WTC11 (cell line): ENCODE measurements at regions not wholly inside any gene's neighbourhood (a gene's known extent, or its start where the extent isn't known, plus 50 kb on each side); places are given as distances from the start of the nearest gene placed in this dataset.

Source experiments
- ATAC-seq: fragments of 200-7000 bp; cut with Tn5 transposase; 2 replicates; pipeline ENCODE4 v1.10.0; 2021; ENCODE audit warnings: mild to moderate bottlenecking, moderate library complexity
- CTCF ChIA-PET: fragments of 300-600 bp; sonication (Branson Sonifier 250); formaldehyde crosslinking; loops from one replicate; lab custom pipeline; 2021; ENCODE audit warnings: antibody characterized with exemption; lab: Charles Lee
- POLR2A ChIA-PET: fragments of 350-600 bp; sonication (Branson Sonifier 250); formaldehyde crosslinking; loops from one replicate; lab custom pipeline; 2021; ENCODE audit warnings: antibody characterized with exemption; lab: Charles Lee
- DNase-seq: peaks from one replicate; pipeline ENCODE4 v3.0.0; 2021; ENCODE audit warnings: low spot score
- H3K27ac Mint-ChIP-seq: 2 replicates; pipeline ENCODE4 v1.8.0; 2021; ENCODE audit warnings: mixed read lengths
- H3K27me3 Mint-ChIP-seq: 2 replicates; pipeline ENCODE4 v1.8.0; 2021; ENCODE audit warnings: low read depth, mild to moderate bottlenecking, moderate library complexity, mixed read lengths
- H3K36me3 Mint-ChIP-seq: 2 replicates; pipeline ENCODE4 v1.8.0; 2021; ENCODE audit warnings: mixed read lengths
- H3K4me1 Mint-ChIP-seq: 2 replicates; pipeline ENCODE4 v1.8.0; 2022; ENCODE audit warnings: mixed read lengths
- H3K4me3 Mint-ChIP-seq: 2 replicates; pipeline ENCODE4 v1.8.0; 2021; ENCODE audit warnings: mild to moderate bottlenecking, moderate library complexity, mixed read lengths
- H3K9me3 Mint-ChIP-seq: 2 replicates; pipeline ENCODE4 v1.8.0; 2021; ENCODE audit warnings: mixed read lengths
- AFF4 ChIP-seq: sonication (generic); formaldehyde crosslinking; IDR thresholded peaks from 2 replicates; pipeline ENCODE4 v1.8.1; 2023; ENCODE audit warnings: mild to moderate bottlenecking, missing genetic modification reagents, borderline replicate concordance
- ATF6 ChIP-seq: sonication (generic); formaldehyde crosslinking; IDR thresholded peaks from 2 replicates; pipeline ENCODE4 v1.8.1; 2023; ENCODE audit warnings: mild to moderate bottlenecking, missing genetic modification reagents
- CDX4 ChIP-seq: fragments of 250-450 bp; sonication (Bioruptor Pico); IDR thresholded peaks from 2 replicates; pipeline ENCODE4 v1.9.0; 2021; ENCODE audit warnings: moderate library complexity, mild to moderate bottlenecking, inconsistent platforms, borderline replicate concordance
- FOXJ3 ChIP-seq: sonication (generic); formaldehyde crosslinking; IDR thresholded peaks from 2 replicates; pipeline ENCODE4 v1.9.0; 2021; ENCODE audit warnings: missing genetic modification reagents, mild to moderate bottlenecking, borderline replicate concordance
- MAX ChIP-seq: sonication (generic); formaldehyde crosslinking; IDR thresholded peaks from 2 replicates; pipeline ENCODE4 v1.8.0; 2022; ENCODE audit warnings: mild to moderate bottlenecking, missing genetic modification reagents
- NFYB ChIP-seq: sonication (generic); formaldehyde crosslinking; conservative IDR thresholded peaks from 2 replicates; pipeline ENCODE4 v1.8.0; 2022; ENCODE audit warnings: low read depth, missing genetic modification reagents
- NR2C2 ChIP-seq: sonication (generic); formaldehyde crosslinking; IDR thresholded peaks from 2 replicates; pipeline ENCODE4 v1.8.0; 2022; ENCODE audit warnings: mild to moderate bottlenecking, missing genetic modification reagents
- NR3C1 ChIP-seq: sonication (generic); formaldehyde crosslinking; conservative IDR thresholded peaks from 2 replicates; pipeline ENCODE4 v1.8.1; 2023; ENCODE audit warnings: low read depth, mild to moderate bottlenecking, missing genetic modification reagents
- SMAD3 ChIP-seq: sonication (generic); formaldehyde crosslinking; IDR thresholded peaks from 2 replicates; pipeline ENCODE4 v1.8.0; 2022; ENCODE audit warnings: missing genetic modification reagents, mild to moderate bottlenecking, borderline replicate concordance
- SP1 ChIP-seq: sonication (generic); formaldehyde crosslinking; conservative IDR thresholded peaks from 2 replicates; pipeline ENCODE4 v1.8.1; 2022; ENCODE audit warnings: missing genetic modification reagents
- TEAD1 ChIP-seq: sonication (generic); formaldehyde crosslinking; IDR thresholded peaks from 2 replicates; pipeline ENCODE4 v1.8.0; 2022; ENCODE audit warnings: mild to moderate bottlenecking, missing genetic modification reagents
- ZNF232 ChIP-seq: sonication (generic); formaldehyde crosslinking; IDR thresholded peaks from 2 replicates; pipeline ENCODE4 v1.8.0; 2022; ENCODE audit warnings: mild to moderate bottlenecking, missing genetic modification reagents
- ZNF263 ChIP-seq: sonication (generic); formaldehyde crosslinking; IDR thresholded peaks from 2 replicates; pipeline ENCODE4 v1.8.1; 2022; ENCODE audit warnings: low read depth, mild to moderate bottlenecking, moderate library complexity, missing genetic modification reagents
- ZNF317 ChIP-seq: sonication (generic); formaldehyde crosslinking; IDR thresholded peaks from 2 replicates; pipeline ENCODE4 v1.8.1; 2023; ENCODE audit warnings: low read depth, mild to moderate bottlenecking, moderate library complexity, missing genetic modification reagents, borderline replicate concordance
- ZNF425 ChIP-seq: fragments of 250-450 bp; sonication (Bioruptor Pico); conservative IDR thresholded peaks from 2 replicates; pipeline ENCODE4 v1.9.0; 2021; ENCODE audit warnings: mild to moderate bottlenecking
- ZNF512 ChIP-seq: sonication (generic); formaldehyde crosslinking; IDR thresholded peaks from 2 replicates; pipeline ENCODE4 v1.8.1; 2022; ENCODE audit warnings: missing genetic modification reagents, borderline replicate concordance

- TF ChIP-seq ATF6 (CRISPR knock-in tag), result no peak
- no peak for TF ChIP-seq SP1 (CRISPR knock-in tag)
- TF ChIP-seq NR3C1 (CRISPR knock-in tag), result no peak
- TF ChIP-seq TEAD1 (CRISPR knock-in tag), result no peak
- TF ChIP-seq NR2C2 (CRISPR knock-in tag), result no peak
- no peak for TF ChIP-seq SMAD3 (CRISPR knock-in tag)
- no peak for TF ChIP-seq ZNF425
- TF ChIP-seq ZNF232, result no peak
- TF ChIP-seq FOXJ3 (CRISPR knock-in tag), result no peak
- TF ChIP-seq ZNF263 (CRISPR knock-in tag), result no peak
- no peak for TF ChIP-seq ZNF317 (CRISPR knock-in tag)
These were observed 403.6 kb upstream of the CDIN1 start (continued) for GRCh38 chr15:36175741-36176291.

- Mint-ChIP-seq H3K9me3 (no peaks in the 10 kb centered on the region), H3K4me3 (no peak overlapping the region), H3K36me3 (no peaks in the 10 kb centered on the region), H3K27ac (no peak overlapping the region), H3K4me1 (peaks cover 16% of the 10 kb centered on the region), H3K27me3 (no peaks in the 10 kb centered on the region)
- no peak for TF ChIP-seq ZNF512 (CRISPR knock-in tag)
- TF ChIP-seq MAX, result no peak
- no peak for TF ChIP-seq NFYB (CRISPR knock-in tag)
- no peak for TF ChIP-seq CDX4
- no peak for TF ChIP-seq AFF4
- CTCF ChIA-PET, result no interaction called here
- no peak for ATAC-seq
- POLR2A ChIA-PET, result no interaction called here
- DNase-seq, result no peak
These were observed 401.7 kb upstream of the CDIN1 start for GRCh38 chr15:36177590-36178302.
